ENCODE measurements at regions not wholly inside any gene's neighbourhood (a gene's known extent, or its start where the extent isn't known, plus 50 kb on each side); places are given as distances from the start of the nearest gene placed in this dataset.
A peak's percentile ranks its signal among the peaks of the same experiment; 100 is the strongest.

GRCh38 chr3:13204177-13204581 is 130.9 kb upstream of the IQSEC1 start:
- WGBS, 3 donors = 6 to 11% (median 8%) methylated on average over 26 to 34 of the region's 34 CpGs
- Histone ChIP-seq H3K27me3 (no peaks in the 10 kb centered on the region), H3K4me1 (ENCODE audit: insufficient read depth) (no peaks in the 10 kb centered on the region), H3K36me3 (no peaks in the 10 kb centered on the region), H3K9me3 (no peaks in the 10 kb centered on the region), H3K4me3 (no peak overlapping the region), H3K27ac (no peak overlapping the region)
- intact Hi-C loops (cut with DNase I) = no loop called here
- no peak for DNase-seq
- TF ChIP-seq POLR2A (IDR thresholded peaks at IDR 0.05) (no peak), EP300 (IDR thresholded peaks at IDR 0.05) (no peak), CTCF (IDR thresholded peaks at IDR 0.05) (no peak)

- Histone ChIP-seq H3K9me3 (no peaks in the 10 kb centered on the region), H3K36me3 (no peaks in the 10 kb centered on the region), H3K4me3 (no peak overlapping the region), H3K27me3 (no peaks in the 10 kb centered on the region), H3K4me1 (ENCODE audit: insufficient read depth) (no peaks in the 10 kb centered on the region), H3K27ac (no peak overlapping the region)
- TF ChIP-seq POLR2A (IDR thresholded peaks at IDR 0.05) = no peak
- TF ChIP-seq EP300 (IDR thresholded peaks at IDR 0.05) = no peak
- TF ChIP-seq CTCF (IDR thresholded peaks at IDR 0.05) = no peak
- DNase-seq = peak in 1 of 5 donors; percentile 19
- intact Hi-C loops (cut with DNase I) = no loop called here
- WGBS, 3 donors = 58 to 64% (median 59%) methylated on average over 22 of the region's 22 CpGs
Measured at GRCh38 chr3:13203398-13204176, 130.4 kb upstream of the IQSEC1 start.

- no peaks in the 10 kb centered on the region for H3K36me3 ChIP-seq
- intact Hi-C loops (cut with DNase I) = no loop called here
- no peak for DNase-seq
- H3K27ac ChIP-seq = no peak overlapping the region
- H3K9me3 ChIP-seq = no peaks in the 10 kb centered on the region
- no peaks in the 10 kb centered on the region for H3K27me3 ChIP-seq
- TF ChIP-seq POLR2A (IDR thresholded peaks at IDR 0.05) (no peak), EP300 (IDR thresholded peaks at IDR 0.05) (no peak), CTCF (IDR thresholded peaks at IDR 0.05) (no peak)
- no peak overlapping the region for H3K4me3 ChIP-seq
- H3K4me1 ChIP-seq (ENCODE audit: insufficient read depth) = no peaks in the 10 kb centered on the region
- 79 to 84% (median 81%) methylated on average over 16 of the region's 16 CpGs for WGBS, 3 donors
Measured at GRCh38 chr3:13202744-13203397, 129.6 kb upstream of the IQSEC1 start.

GRCh38 chr3:13201851-13202250 is 128.6 kb upstream of the IQSEC1 start:
- no peak for DNase-seq
- H3K36me3 ChIP-seq = no peaks in the 10 kb centered on the region
- H3K4me1 ChIP-seq (ENCODE audit: insufficient read depth) = no peaks in the 10 kb centered on the region
- intact Hi-C loops (cut with DNase I) = no loop called here
- H3K27me3 ChIP-seq = no peaks in the 10 kb centered on the region
- no peak overlapping the region for H3K4me3 ChIP-seq
- TF ChIP-seq CTCF (IDR thresholded peaks at IDR 0.05) (no peak), EP300 (IDR thresholded peaks at IDR 0.05) (no peak), POLR2A (IDR thresholded peaks at IDR 0.05) (no peak)
- H3K27ac ChIP-seq = no peak overlapping the region
- H3K9me3 ChIP-seq = no peaks in the 10 kb centered on the region
- 24 to 45% (median 36%) methylated on average over 3 of the region's 3 CpGs for WGBS, 3 donors

All from ovary (tissue), 7 donors.